ENCODE measurements at regions not wholly inside any gene's neighbourhood (a gene's known extent, or its start where the extent isn't known, plus 50 kb on each side); places are given as distances from the start of the nearest gene placed in this dataset.

GRCh38 chr6:88266126-88266525 lies 100.0 kb upstream of the CNR1 start:
- DNase-seq, result no peak
- TF ChIP-seq CTCF (IDR thresholded peaks at IDR 0.05; ENCODE audit: partially characterized antibody, unreplicated experiment), result no peak
- H3K4me3 Mint-ChIP-seq (ENCODE audit: unreplicated experiment), result no peak overlapping the region
- H3K27ac Mint-ChIP-seq (ENCODE audit: unreplicated experiment), result no peak overlapping the region
- peaks cover 2% of the 10 kb centered on the region for H3K9me3 Mint-ChIP-seq (ENCODE audit: unreplicated experiment)
- no peaks in the 10 kb centered on the region for H3K27me3 Mint-ChIP-seq (ENCODE audit: unreplicated experiment)
- peaks cover 4% of the 10 kb centered on the region for H3K4me1 Mint-ChIP-seq (ENCODE audit: low read depth, unreplicated experiment)
- H3K36me3 Mint-ChIP-seq (ENCODE audit: unreplicated experiment), result no peaks in the 10 kb centered on the region

- H3K27ac Mint-ChIP-seq (ENCODE audit: unreplicated experiment), result peak overlapping the region; percentile 6
- no peak for TF ChIP-seq CTCF (IDR thresholded peaks at IDR 0.05; ENCODE audit: partially characterized antibody, unreplicated experiment)
- no peaks in the 10 kb centered on the region for H3K36me3 Mint-ChIP-seq (ENCODE audit: unreplicated experiment)
- no peak overlapping the region for H3K4me3 Mint-ChIP-seq (ENCODE audit: unreplicated experiment)
- peak; percentile 16 for DNase-seq
- H3K4me1 Mint-ChIP-seq (ENCODE audit: low read depth, unreplicated experiment), result peaks cover 4% of the 10 kb centered on the region
- H3K27me3 Mint-ChIP-seq (ENCODE audit: unreplicated experiment), result no peaks in the 10 kb centered on the region
- peaks cover 5% of the 10 kb centered on the region for H3K9me3 Mint-ChIP-seq (ENCODE audit: unreplicated experiment)
These were observed 97.4 kb upstream of the CNR1 start for GRCh38 chr6:88263591-88263990.

- H3K9me3 Mint-ChIP-seq (ENCODE audit: unreplicated experiment), result peaks cover 5% of the 10 kb centered on the region
- H3K27ac Mint-ChIP-seq (ENCODE audit: unreplicated experiment), result no peak overlapping the region
- no peak overlapping the region for H3K4me3 Mint-ChIP-seq (ENCODE audit: unreplicated experiment)
- no peaks in the 10 kb centered on the region for H3K36me3 Mint-ChIP-seq (ENCODE audit: unreplicated experiment)
- TF ChIP-seq CTCF (IDR thresholded peaks at IDR 0.05; ENCODE audit: partially characterized antibody, unreplicated experiment), result no peak
- H3K27me3 Mint-ChIP-seq (ENCODE audit: unreplicated experiment), result no peaks in the 10 kb centered on the region
- no peak for DNase-seq
- peaks cover 4% of the 10 kb centered on the region for H3K4me1 Mint-ChIP-seq (ENCODE audit: low read depth, unreplicated experiment)
These were observed 96.2 kb upstream of the CNR1 start for GRCh38 chr6:88262332-88262731.

GRCh38 chr6:88251301-88251700 lies 85.2 kb upstream of the CNR1 start:
- peaks cover 3% of the 10 kb centered on the region for H3K27me3 Mint-ChIP-seq (ENCODE audit: unreplicated experiment)
- peaks cover 22% of the 10 kb centered on the region for H3K36me3 Mint-ChIP-seq (ENCODE audit: unreplicated experiment)
- no peak for DNase-seq
- peaks cover 3% of the 10 kb centered on the region for H3K9me3 Mint-ChIP-seq (ENCODE audit: unreplicated experiment)
- H3K27ac Mint-ChIP-seq (ENCODE audit: unreplicated experiment), result peak overlapping the region; percentile 1
- H3K4me3 Mint-ChIP-seq (ENCODE audit: unreplicated experiment), result peak overlapping the region; percentile 3
- peaks cover 26% of the 10 kb centered on the region for H3K4me1 Mint-ChIP-seq (ENCODE audit: low read depth, unreplicated experiment)
- TF ChIP-seq CTCF (IDR thresholded peaks at IDR 0.05; ENCODE audit: partially characterized antibody, unreplicated experiment), result no peak

- H3K36me3 Mint-ChIP-seq (ENCODE audit: unreplicated experiment), result peaks cover 4% of the 10 kb centered on the region
- no peak overlapping the region for H3K4me3 Mint-ChIP-seq (ENCODE audit: unreplicated experiment)
- peaks cover 32% of the 10 kb centered on the region for H3K4me1 Mint-ChIP-seq (ENCODE audit: low read depth, unreplicated experiment)
- H3K9me3 Mint-ChIP-seq (ENCODE audit: unreplicated experiment), result peaks cover 3% of the 10 kb centered on the region
- H3K27ac Mint-ChIP-seq (ENCODE audit: unreplicated experiment), result peak overlapping the region; percentile 91
- TF ChIP-seq CTCF (IDR thresholded peaks at IDR 0.05; ENCODE audit: partially characterized antibody, unreplicated experiment), result no peak
- no peak for DNase-seq
- H3K27me3 Mint-ChIP-seq (ENCODE audit: unreplicated experiment), result no peaks in the 10 kb centered on the region
These were observed 82.7 kb upstream of the CNR1 start for GRCh38 chr6:88248709-88249321.

All from glutamatergic neuron (in vitro differentiated cells).